Right renal pelvis (tissue), 4 donors: ENCODE measurements at regions not wholly inside any gene's neighbourhood (a gene's known extent, or its start where the extent isn't known, plus 50 kb on each side); places are given as distances from the start of the nearest gene placed in this dataset.
"Not testable (repeated sequence)": the region's sequence is repeated elsewhere in the genome, so short reads cannot be mapped to it uniquely, and the experiment has no call there.

Source experiments
- DNase-seq, 4 donors: peaks; one replicate each; pipeline ENCODE4 v3.0.0-alpha.2; 2013; ENCODE audit warnings: low read depth in 4 of 4, low spot score in 3 of 4, missing footprints in 1 of 4

- no peak for DNase-seq
Observed at GRCh38 chr4:149870008-149870407, 54.4 kb upstream of the IQCM start.

GRCh38 chr4:149881744-149882143, 66.1 kb upstream of the IQCM start:
- no peak for DNase-seq

- DNase-seq = no peak
Observed at GRCh38 chr4:149882251-149882650, 66.6 kb upstream of the IQCM start.

- no peak for DNase-seq
Observed at GRCh38 chr4:149884046-149884445, 68.4 kb upstream of the IQCM start.

GRCh38 chr4:149884529-149885181, 69.0 kb upstream of the IQCM start:
- no peak for DNase-seq

- no peak for DNase-seq
Observed at GRCh38 chr4:149885896-149886295, 70.3 kb upstream of the IQCM start.

- no peak for DNase-seq
Observed at GRCh38 chr4:149886786-149887490, 71.3 kb upstream of the IQCM start.

GRCh38 chr4:149889991-149890390, 74.3 kb upstream of the IQCM start:
- DNase-seq = no peak

GRCh38 chr4:149890531-149890930, 74.9 kb upstream of the IQCM start:
- DNase-seq = no peak

- DNase-seq = no peak
Observed at GRCh38 chr4:149891426-149891825, 75.8 kb upstream of the IQCM start.

- no peak for DNase-seq
Observed at GRCh38 chr4:149896432-149896831, 80.8 kb upstream of the IQCM start.

- peak in 1 of 4 donors; percentile 5 for DNase-seq
Observed at GRCh38 chr4:149897783-149898182, 82.1 kb upstream of the IQCM start.

GRCh38 chr4:149901128-149901527, 85.5 kb upstream of the IQCM start:
- no peak for DNase-seq

GRCh38 chr4:149902242-149902641, 86.6 kb upstream of the IQCM start:
- no peak for DNase-seq

- no peak for DNase-seq
Observed at GRCh38 chr4:149910177-149910576, 94.5 kb upstream of the IQCM start.

GRCh38 chr4:149910604-149911350, 95.1 kb upstream of the IQCM start:
- no peak for DNase-seq

GRCh38 chr4:149911354-149911753, 95.7 kb upstream of the IQCM start:
- no peak for DNase-seq

GRCh38 chr4:149912000-149912399, 96.4 kb upstream of the IQCM start:
- DNase-seq = peak in 2 of 4 donors; percentile 21 to 26

- peak in 3 of 4 donors; percentile 20 to 33 (median 20) for DNase-seq
Observed at GRCh38 chr4:149914119-149915115, 98.8 kb upstream of the IQCM start.

- not testable (repeated sequence) for DNase-seq
Observed at GRCh38 chr4:149915735-149916134, 100.1 kb upstream of the IQCM start.
